Psoas muscle (tissue), 7 donors: ENCODE measurements at regions not wholly inside any gene's neighbourhood (a gene's known extent, or its start where the extent isn't known, plus 50 kb on each side); places are given as distances from the start of the nearest gene placed in this dataset.

Source experiments
- ATAC-seq, 4 donors: fragments of 200-7000 bp; cut with Tn5 transposase; one replicate each; pipeline ENCODE4 v1.9.1; 2020; ENCODE audit warnings: moderate library complexity in 3 of 4, mild to moderate bottlenecking in 2 of 4
- DNase-seq, 2 donors: peaks; one replicate each; pipeline ENCODE4 v3.0.0-alpha.2; 2020
- H3K27ac ChIP-seq: fragments of 200-600 bp; one replicate; pipeline ENCODE4 v1.8.0; 2022
- H3K27me3 ChIP-seq, 3 donors: fragments of 200-600 bp in 1 of 3; one replicate each; pipeline versions ENCODE4 v1.6.1 to v1.8.0; 2013 to 2022; ENCODE audit warnings: low read length in 2 of 3, mild to moderate bottlenecking in 2 of 3, moderate library complexity in 1 of 3; ENCODE audit not compliant: insufficient read depth in 3 of 3
- H3K36me3 ChIP-seq, 2 donors: fragments of 200-600 bp in 1 of 2; one replicate each; pipeline versions ENCODE4 v1.6.1 to v1.8.0; 2013 to 2022; ENCODE audit warnings: low read depth in 1 of 2, mild to moderate bottlenecking in 1 of 2, moderate library complexity in 1 of 2; ENCODE audit not compliant: insufficient read depth in 1 of 2
- H3K4me1 ChIP-seq: fragments of 200-600 bp; one replicate; pipeline ENCODE4 v1.8.0; 2022
- H3K4me3 ChIP-seq: fragments of 200-600 bp; one replicate; pipeline ENCODE4 v1.8.0; 2022; ENCODE audit warnings: mild to moderate bottlenecking
- H3K9me3 ChIP-seq: fragments of 200-600 bp; one replicate; pipeline ENCODE4 v1.8.0; 2022
- WGBS, 3 donors: extraction: QIAGEN DNeasy Blood & Tissue Kit; methylation state at CpG; one replicate each; pipeline versions ENCODE4 v1.1.6 to v1.1.7; 2013; 5-methylcytosine and 5-hydroxymethylcytosine counted together
- intact Hi-C, 2 donors: fragments of 100-400 bp; cut with DNase I; formaldehyde crosslinking; loops; one replicate each; pipeline versions ENCODE4 v1.11.0 to v1.14.2; 2022
- TF ChIP-seq, protein P1 (sequence below): fragments of 200-600 bp; IDR thresholded peaks from one replicate; pipeline ENCODE4 v1.8.0; 2022; ENCODE audit warnings: antibody characterized with exemption
- donor health status: healthy with polysubstance abuse.
- donor health status: DM: no; HTN: no; CAD: no; lungs with moderate emphysema.
- donor health status: Bipolar disorder and iron deficiency.
- donor health status: healthy.
- donor health status: DM: yes; HTN: yes; CAD: no.
- donor health status: DM: no; HTN: no; CAD: no.
- donor health status: DM: yes; HTN: yes; CAD: no.

DNA sequence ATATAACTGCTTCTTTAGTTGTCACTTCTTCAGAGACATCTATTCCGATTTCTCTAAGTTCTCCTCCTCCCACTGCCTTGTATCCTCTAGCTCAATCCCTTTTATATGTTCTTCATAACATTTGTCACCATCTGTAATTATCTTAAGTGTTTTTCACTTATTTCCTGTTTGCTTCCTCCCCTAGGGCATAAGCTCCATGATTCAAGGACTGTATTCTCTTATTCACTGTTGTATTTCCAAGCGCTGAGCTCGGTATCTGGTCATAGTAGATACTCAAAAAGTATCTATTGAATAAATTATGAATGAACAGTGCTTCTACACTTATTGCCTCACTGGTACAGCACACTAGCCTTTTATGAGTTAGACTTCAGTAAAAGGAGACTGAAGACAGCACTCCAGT is 109.0 kb upstream of the TMPO start:
- 83 to 91% (median 90%) methylated on average over 3 of the region's 3 CpGs for WGBS, 3 donors
- Histone ChIP-seq H3K36me3 (no peaks in the 10 kb centered on the region), H3K4me3 (no peak overlapping the region), H3K27me3 (no peaks in the 10 kb centered on the region), H3K4me1 (no peaks in the 10 kb centered on the region), H3K27ac (no peak overlapping the region), H3K9me3 (no peaks in the 10 kb centered on the region)
- DNase-seq: no peak
- ATAC-seq: no peak
- intact Hi-C loops: no loop called here
- TF ChIP-seq, protein P1, sequence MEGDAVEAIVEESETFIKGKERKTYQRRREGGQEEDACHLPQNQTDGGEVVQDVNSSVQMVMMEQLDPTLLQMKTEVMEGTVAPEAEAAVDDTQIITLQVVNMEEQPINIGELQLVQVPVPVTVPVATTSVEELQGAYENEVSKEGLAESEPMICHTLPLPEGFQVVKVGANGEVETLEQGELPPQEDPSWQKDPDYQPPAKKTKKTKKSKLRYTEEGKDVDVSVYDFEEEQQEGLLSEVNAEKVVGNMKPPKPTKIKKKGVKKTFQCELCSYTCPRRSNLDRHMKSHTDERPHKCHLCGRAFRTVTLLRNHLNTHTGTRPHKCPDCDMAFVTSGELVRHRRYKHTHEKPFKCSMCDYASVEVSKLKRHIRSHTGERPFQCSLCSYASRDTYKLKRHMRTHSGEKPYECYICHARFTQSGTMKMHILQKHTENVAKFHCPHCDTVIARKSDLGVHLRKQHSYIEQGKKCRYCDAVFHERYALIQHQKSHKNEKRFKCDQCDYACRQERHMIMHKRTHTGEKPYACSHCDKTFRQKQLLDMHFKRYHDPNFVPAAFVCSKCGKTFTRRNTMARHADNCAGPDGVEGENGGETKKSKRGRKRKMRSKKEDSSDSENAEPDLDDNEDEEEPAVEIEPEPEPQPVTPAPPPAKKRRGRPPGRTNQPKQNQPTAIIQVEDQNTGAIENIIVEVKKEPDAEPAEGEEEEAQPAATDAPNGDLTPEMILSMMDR: no peak

DNA sequence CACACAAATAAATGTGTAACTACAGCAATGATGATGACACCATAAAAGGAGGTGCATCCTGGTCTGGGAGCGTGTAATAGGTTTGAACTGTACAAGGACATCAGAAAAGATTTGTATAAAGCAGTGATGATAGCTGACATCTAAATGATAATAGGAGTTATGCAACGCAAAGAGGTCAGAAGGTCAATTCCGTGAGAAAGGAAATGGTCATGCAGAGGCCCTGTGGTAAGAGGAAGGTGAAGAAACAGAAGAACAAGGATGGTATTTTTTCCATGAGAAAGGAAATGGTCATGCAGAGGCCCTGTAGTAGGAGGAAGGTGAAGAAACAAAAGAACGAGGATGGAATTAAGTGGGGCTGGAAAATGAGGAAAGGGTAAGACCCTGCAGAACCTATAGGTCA is 106.7 kb upstream of the TMPO start:
- Histone ChIP-seq H3K27ac (no peak overlapping the region), H3K4me3 (no peak overlapping the region), H3K27me3 (no peaks in the 10 kb centered on the region), H3K36me3 (no peaks in the 10 kb centered on the region), H3K4me1 (no peaks in the 10 kb centered on the region), H3K9me3 (no peaks in the 10 kb centered on the region)
- ATAC-seq: no peak
- 77 to 84% (median 83%) methylated on average over 4 of the region's 4 CpGs for WGBS, 3 donors
- no peak for DNase-seq
- TF ChIP-seq, protein P1: no peak
- intact Hi-C loops: no loop called here

DNA sequence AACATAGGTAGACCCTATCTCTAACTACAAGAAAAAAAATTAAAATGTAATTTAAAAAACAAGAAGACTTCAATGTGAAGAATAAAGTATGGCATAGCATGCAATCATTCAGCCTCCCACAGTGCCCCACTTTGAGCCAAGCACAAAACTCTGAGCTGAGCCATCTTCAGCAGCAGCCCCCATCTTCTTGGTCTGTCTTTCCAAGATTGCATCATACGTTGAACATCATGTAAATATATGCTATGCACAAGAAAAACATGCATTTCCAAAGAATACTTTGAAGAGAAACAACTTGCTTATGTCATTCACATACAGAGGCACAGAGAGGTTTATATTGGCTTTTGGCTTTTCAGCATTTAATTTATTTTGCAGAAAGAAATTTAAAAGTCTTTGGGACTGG is 105.8 kb upstream of the TMPO start:
- Histone ChIP-seq H3K4me1 (no peaks in the 10 kb centered on the region), H3K4me3 (no peak overlapping the region), H3K27me3 (no peaks in the 10 kb centered on the region), H3K36me3 (no peaks in the 10 kb centered on the region), H3K27ac (no peak overlapping the region), H3K9me3 (no peaks in the 10 kb centered on the region)
- intact Hi-C loops: no loop called here
- TF ChIP-seq, protein P1: no peak
- ATAC-seq (no peak), DNase-seq (no peak)
- WGBS, 3 donors: 76 to 84% (median 79%) methylated on average over 1 of the region's 1 CpG

DNA sequence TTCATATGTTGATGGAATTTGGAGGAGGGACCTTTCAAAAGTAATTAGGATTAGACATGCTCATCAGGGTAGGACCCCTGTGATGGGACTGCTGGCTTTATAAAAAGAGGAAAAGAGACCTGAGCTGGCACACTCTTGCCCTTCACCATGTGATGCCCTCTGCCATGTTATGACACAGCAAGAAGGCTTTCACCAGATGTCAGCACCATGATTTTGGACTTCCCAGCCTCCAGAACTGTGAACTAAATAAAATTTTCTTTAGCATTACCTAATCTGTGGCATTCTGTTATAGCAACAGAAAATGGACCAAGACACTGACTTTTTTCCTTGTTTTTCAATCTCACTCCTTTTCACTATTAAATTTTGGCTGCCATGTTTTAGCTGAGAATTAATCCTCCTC is 105.0 kb upstream of the TMPO start:
- intact Hi-C loops: no loop called here
- Histone ChIP-seq H3K27ac (no peak overlapping the region), H3K4me1 (no peaks in the 10 kb centered on the region), H3K36me3 (no peaks in the 10 kb centered on the region), H3K4me3 (no peak overlapping the region), H3K27me3 (no peaks in the 10 kb centered on the region), H3K9me3 (no peaks in the 10 kb centered on the region)
- no peak for ATAC-seq
- TF ChIP-seq, protein P1: no peak
- no peak for DNase-seq

DNA sequence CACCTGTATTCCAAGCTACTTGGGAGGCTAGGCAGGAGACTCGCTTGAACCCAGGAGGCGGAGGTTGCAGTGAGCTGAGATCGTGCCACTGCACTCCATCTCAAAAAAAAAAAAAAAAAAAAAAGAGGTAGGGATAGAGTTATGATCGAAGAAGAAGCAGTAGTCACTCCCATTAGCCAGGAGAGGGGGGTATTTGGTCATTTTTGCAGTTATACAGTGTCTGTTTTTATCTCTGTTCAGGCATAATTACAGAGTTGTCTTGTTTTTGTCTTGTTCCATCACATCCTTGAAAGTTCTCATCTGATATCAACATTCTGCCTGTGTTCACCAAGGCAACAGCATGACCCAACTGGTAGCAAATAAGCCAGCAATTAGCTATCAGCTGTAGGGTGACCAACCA is 98.5 kb upstream of the TMPO start:
- Histone ChIP-seq H3K27ac (no peak overlapping the region), H3K27me3 (no peaks in the 10 kb centered on the region), H3K9me3 (no peaks in the 10 kb centered on the region), H3K4me1 (peaks cover 9% of the 10 kb centered on the region), H3K4me3 (no peak overlapping the region), H3K36me3 (no peaks in the 10 kb centered on the region)
- DNase-seq (no peak), ATAC-seq (no peak)
- intact Hi-C loops: no loop called here
- 56 to 58% (median 57%) methylated on average over 4 of the region's 4 CpGs for WGBS, 3 donors
- TF ChIP-seq, protein P1: no peak
